Cardiac fibroblast (primary cell): ENCODE measurements at regions not wholly inside any gene's neighbourhood (a gene's known extent, or its start where the extent isn't known, plus 50 kb on each side); places are given as distances from the start of the nearest gene placed in this dataset.
A peak's percentile ranks its signal among the peaks of the same experiment; 100 is the strongest.
"Not testable (repeated sequence)": the region's sequence is repeated elsewhere in the genome, so short reads cannot be mapped to it uniquely, and the experiment has no call there.

ENCODE experiments used
- DNase-seq, 2 donors: peaks; one replicate each; pipeline versions ENCODE4 v3.0.0 to v3.0.0-alpha.2; 2010; ENCODE audit warnings: low read depth in 2 of 2
- H3K4me3 ChIP-seq, 2 donors: replicated peaks in 1 of 2; 1 replicate in 1 of 2; 2 replicates in 1 of 2; pipeline ENCODE4 v1.5.1; 2011; ENCODE audit warnings: low read depth in 2 of 2, low read length in 2 of 2, mild to moderate bottlenecking in 2 of 2, moderate library complexity in 1 of 2
- TF ChIP-seq, protein P1 (sequence below): IDR thresholded peaks from one replicate; pipeline ENCODE4 v1.5.1; 2011; ENCODE audit warnings: low read depth, mild to moderate bottlenecking, low read length, inconsistent platforms

DNA sequence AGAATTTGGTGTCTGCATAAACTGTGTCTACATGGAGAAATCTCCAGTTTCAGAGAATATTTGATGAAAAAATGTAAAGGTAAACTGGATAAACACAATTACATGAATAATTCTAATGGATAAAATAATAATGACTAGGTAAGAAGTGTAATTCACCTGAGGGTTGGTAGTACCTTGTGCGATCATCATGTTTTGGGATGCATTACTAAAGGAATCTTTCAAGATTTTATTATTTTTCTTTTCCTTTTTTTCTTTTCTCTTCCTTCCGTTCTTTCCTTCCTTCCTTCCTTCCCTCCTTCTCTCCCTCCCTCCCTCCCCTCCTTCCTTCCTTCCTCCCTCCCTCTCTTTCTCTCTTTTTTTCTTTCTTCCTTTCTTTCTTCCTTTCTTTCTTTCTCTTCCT lies 818.7 kb downstream of the LTN1 start:
- no peak for DNase-seq
- TF ChIP-seq, protein P1, sequence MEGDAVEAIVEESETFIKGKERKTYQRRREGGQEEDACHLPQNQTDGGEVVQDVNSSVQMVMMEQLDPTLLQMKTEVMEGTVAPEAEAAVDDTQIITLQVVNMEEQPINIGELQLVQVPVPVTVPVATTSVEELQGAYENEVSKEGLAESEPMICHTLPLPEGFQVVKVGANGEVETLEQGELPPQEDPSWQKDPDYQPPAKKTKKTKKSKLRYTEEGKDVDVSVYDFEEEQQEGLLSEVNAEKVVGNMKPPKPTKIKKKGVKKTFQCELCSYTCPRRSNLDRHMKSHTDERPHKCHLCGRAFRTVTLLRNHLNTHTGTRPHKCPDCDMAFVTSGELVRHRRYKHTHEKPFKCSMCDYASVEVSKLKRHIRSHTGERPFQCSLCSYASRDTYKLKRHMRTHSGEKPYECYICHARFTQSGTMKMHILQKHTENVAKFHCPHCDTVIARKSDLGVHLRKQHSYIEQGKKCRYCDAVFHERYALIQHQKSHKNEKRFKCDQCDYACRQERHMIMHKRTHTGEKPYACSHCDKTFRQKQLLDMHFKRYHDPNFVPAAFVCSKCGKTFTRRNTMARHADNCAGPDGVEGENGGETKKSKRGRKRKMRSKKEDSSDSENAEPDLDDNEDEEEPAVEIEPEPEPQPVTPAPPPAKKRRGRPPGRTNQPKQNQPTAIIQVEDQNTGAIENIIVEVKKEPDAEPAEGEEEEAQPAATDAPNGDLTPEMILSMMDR: no peak
- no peak overlapping the region for H3K4me3 ChIP-seq

DNA sequence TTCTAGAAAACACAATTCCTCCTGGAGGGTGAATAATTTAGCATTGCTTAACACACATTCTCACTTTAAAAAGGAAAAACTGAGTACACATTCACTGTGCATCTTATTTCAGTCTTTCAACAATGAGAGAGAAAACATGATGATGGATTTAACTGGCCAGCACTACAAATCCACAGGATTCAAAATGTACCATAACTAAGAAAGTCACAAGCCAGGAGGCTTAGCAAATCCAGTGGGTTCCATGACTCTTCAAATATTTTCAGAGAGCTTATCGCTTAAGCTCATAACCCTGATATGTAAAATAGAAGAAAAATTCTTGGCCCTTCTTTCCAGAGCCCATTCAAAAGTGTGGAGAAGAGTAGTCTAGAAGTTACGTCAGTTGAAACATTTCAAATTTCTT lies 820.3 kb downstream of the LTN1 start:
- TF ChIP-seq, protein P1: no peak
- no peak for DNase-seq
- H3K4me3 ChIP-seq: no peak overlapping the region

DNA sequence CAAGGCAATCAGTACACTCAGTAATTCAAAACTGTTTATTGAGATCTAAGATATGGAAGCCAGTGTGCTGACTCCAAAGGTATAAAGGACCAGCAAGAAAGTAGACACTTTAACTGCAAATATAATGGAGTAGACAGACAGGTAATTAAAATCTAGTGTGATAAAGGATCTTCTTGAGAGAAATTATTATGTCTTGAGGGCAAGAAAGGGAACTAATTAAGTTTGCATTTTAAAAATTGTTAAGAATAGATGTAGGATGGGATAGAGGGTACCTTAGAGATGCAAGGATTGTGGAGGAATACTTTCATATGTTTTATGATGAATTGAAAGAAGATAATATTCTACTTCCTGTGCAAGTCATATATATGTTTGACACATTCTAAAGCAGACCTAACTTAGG lies 825.3 kb downstream of the LTN1 start:
- TF ChIP-seq, protein P1: no peak
- no peak for DNase-seq
- no peak overlapping the region for H3K4me3 ChIP-seq

DNA sequence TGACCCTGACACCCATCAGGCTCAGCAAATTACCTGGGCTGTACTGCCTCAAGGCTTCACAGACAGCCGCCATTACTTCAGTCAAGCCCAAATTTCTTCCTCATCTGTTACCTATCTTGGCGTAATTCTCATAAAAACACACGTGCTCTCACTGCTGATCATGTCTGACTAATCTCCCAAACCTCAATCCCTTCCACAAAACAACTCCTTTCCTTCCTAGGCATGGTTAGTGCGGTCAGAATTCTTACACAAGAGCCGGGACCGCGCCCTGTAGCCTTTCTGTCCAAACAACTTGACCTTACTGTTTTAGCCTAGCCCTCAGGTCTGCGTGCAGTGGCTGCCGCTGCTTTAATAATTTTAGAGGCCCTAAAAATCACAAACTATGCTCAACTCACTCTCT lies 828.2 kb downstream of the LTN1 start:
- DNase-seq: not testable (repeated sequence)

DNA sequence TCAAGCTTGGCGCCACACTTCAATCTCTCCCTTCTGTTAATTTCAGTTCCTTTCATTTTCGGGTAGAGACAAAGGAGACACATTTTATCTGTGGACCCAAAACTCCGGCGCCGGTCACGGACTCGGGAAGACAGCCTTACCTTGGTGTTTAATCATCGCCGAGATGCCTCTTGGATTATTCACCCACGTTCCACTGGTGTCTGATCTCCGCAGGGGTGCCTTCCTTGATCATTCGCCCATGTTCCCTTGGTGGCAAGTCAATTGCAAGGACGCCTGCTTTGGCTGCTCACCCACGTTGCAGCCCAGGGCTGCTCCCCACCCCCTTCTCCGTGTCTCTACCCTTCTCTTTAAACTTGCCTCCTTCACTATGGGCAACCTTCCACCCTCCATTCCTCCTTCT lies 830.6 kb downstream of the LTN1 start:
- DNase-seq, H3K4me3 ChIP-seq: not testable (repeated sequence)

More for the DNA sequence above, 828.2 kb downstream of the LTN1 start:
- H3K4me3 ChIP-seq: not testable (repeated sequence)

GRCh38 chr21:28160378-28160777 lies 832.3 kb downstream of the LTN1 start:
- H3K4me3 ChIP-seq: no peak overlapping the region
- TF ChIP-seq, protein P1: no peak
- peak; percentile 28 for DNase-seq

GRCh38 chr21:28159396-28159795 lies 833.3 kb downstream of the LTN1 start:
- no peak overlapping the region for H3K4me3 ChIP-seq
- DNase-seq: no peak
- TF ChIP-seq, protein P1: no peak

- TF ChIP-seq, protein P1: no peak
- DNase-seq: no peak
- no peak overlapping the region for H3K4me3 ChIP-seq
These were observed 836.1 kb downstream of the LTN1 start for GRCh38 chr21:28156590-28156989.
